Endothelial cell (in vitro differentiated cells): ENCODE measurements at regions not wholly inside any gene's neighbourhood (a gene's known extent, or its start where the extent isn't known, plus 50 kb on each side); places are given as distances from the start of the nearest gene placed in this dataset.

Experiments used
- DNase-seq: peaks from one replicate; pipeline ENCODE4 v3.0.0; 2021; ENCODE audit warnings: low spot score
- H3K27ac Mint-ChIP-seq: one replicate; pipeline ENCODE4 v1.8.0; 2021; ENCODE audit warnings: mixed read lengths, inconsistent platforms; ENCODE audit not compliant: unreplicated experiment
- H3K27me3 Mint-ChIP-seq: one replicate; pipeline ENCODE4 v1.8.0; 2021; ENCODE audit warnings: mild to moderate bottlenecking, moderate library complexity, mixed read lengths, inconsistent platforms; ENCODE audit not compliant: unreplicated experiment
- H3K36me3 Mint-ChIP-seq: one replicate; pipeline ENCODE4 v1.8.0; 2021; ENCODE audit warnings: mild to moderate bottlenecking, low read depth, mixed read lengths, inconsistent platforms; ENCODE audit not compliant: unreplicated experiment
- H3K4me1 Mint-ChIP-seq: one replicate; pipeline ENCODE4 v1.8.0; 2021; ENCODE audit warnings: mild to moderate bottlenecking, mixed read lengths, inconsistent platforms; ENCODE audit not compliant: unreplicated experiment
- H3K4me3 Mint-ChIP-seq: one replicate; pipeline ENCODE4 v1.8.0; 2021; ENCODE audit warnings: mild to moderate bottlenecking, mixed read lengths, inconsistent platforms; ENCODE audit not compliant: unreplicated experiment
- H3K9me3 Mint-ChIP-seq: one replicate; pipeline ENCODE4 v1.8.0; 2021; ENCODE audit warnings: mixed read lengths, inconsistent platforms; ENCODE audit not compliant: unreplicated experiment
- TF ChIP-seq, protein P1 (sequence below): fragments of 200-600 bp; sonication (generic); IDR thresholded peaks from one replicate; pipeline ENCODE4 v1.5.0; 2021; ENCODE audit warnings: antibody characterized with exemption; ENCODE audit not compliant: unreplicated experiment

- Mint-ChIP-seq H3K4me1 (no peaks in the 10 kb centered on the region), H3K4me3 (no peak overlapping the region), H3K9me3 (no peaks in the 10 kb centered on the region), H3K27ac (no peak overlapping the region), H3K27me3 (no peaks in the 10 kb centered on the region), H3K36me3 (no peaks in the 10 kb centered on the region)
- TF ChIP-seq, protein P1, sequence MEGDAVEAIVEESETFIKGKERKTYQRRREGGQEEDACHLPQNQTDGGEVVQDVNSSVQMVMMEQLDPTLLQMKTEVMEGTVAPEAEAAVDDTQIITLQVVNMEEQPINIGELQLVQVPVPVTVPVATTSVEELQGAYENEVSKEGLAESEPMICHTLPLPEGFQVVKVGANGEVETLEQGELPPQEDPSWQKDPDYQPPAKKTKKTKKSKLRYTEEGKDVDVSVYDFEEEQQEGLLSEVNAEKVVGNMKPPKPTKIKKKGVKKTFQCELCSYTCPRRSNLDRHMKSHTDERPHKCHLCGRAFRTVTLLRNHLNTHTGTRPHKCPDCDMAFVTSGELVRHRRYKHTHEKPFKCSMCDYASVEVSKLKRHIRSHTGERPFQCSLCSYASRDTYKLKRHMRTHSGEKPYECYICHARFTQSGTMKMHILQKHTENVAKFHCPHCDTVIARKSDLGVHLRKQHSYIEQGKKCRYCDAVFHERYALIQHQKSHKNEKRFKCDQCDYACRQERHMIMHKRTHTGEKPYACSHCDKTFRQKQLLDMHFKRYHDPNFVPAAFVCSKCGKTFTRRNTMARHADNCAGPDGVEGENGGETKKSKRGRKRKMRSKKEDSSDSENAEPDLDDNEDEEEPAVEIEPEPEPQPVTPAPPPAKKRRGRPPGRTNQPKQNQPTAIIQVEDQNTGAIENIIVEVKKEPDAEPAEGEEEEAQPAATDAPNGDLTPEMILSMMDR = no peak
- no peak for DNase-seq
Measured at GRCh38 chr4:12973522-12973921, 510.6 kb downstream of the RAB28 start.

- no peaks in the 10 kb centered on the region for H3K36me3 Mint-ChIP-seq
- DNase-seq = no peak
- no peak overlapping the region for H3K4me3 Mint-ChIP-seq
- no peaks in the 10 kb centered on the region for H3K4me1 Mint-ChIP-seq
- no peaks in the 10 kb centered on the region for H3K9me3 Mint-ChIP-seq
- no peaks in the 10 kb centered on the region for H3K27me3 Mint-ChIP-seq
- TF ChIP-seq, protein P1 = no peak
- no peak overlapping the region for H3K27ac Mint-ChIP-seq
Measured at GRCh38 chr4:12968345-12968744, 515.8 kb downstream of the RAB28 start.

DNA sequence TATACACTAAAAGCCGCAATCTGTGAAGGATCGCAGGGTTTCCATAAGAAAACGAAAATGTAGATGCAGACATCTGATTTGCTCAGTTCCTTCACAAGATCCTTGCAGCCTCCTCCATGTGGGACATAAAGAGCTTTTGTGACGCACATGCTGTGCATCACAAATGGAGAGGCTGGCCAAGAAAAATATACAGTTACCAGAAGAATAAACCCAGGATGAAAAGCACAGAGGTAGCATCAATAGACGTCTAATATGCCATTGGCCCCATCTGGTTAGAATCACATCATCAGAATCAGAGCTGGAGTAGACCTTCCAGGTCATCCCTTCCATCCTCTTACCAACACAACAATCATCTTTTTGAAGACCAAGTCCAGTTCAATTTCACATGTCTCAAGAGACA is 517.4 kb downstream of the RAB28 start:
- TF ChIP-seq, protein P1 = no peak
- no peaks in the 10 kb centered on the region for H3K9me3 Mint-ChIP-seq
- DNase-seq = no peak
- no peak overlapping the region for H3K4me3 Mint-ChIP-seq
- H3K27ac Mint-ChIP-seq = no peak overlapping the region
- no peaks in the 10 kb centered on the region for H3K27me3 Mint-ChIP-seq
- no peaks in the 10 kb centered on the region for H3K4me1 Mint-ChIP-seq
- H3K36me3 Mint-ChIP-seq = no peaks in the 10 kb centered on the region

DNA sequence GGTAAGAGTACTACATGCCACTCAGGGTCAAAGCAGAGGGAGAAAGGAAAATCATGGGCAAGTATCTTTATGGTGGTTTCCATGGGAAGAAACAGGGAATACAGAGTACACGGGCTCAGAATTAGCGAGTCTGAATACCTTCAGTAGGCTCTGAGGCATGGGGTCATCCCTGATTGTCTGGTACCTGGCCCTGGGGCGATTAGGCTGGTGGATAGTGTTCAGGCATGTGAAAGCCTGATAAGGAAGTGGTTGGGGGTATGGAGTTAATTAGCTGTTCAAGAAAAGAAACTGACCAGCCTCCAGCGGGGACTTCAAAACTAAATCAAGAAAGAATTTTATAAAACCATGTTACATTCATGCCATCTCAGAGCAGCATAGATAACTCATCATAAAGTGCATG is 518.8 kb downstream of the RAB28 start:
- no peaks in the 10 kb centered on the region for H3K9me3 Mint-ChIP-seq
- H3K4me1 Mint-ChIP-seq = no peaks in the 10 kb centered on the region
- no peaks in the 10 kb centered on the region for H3K36me3 Mint-ChIP-seq
- H3K27ac Mint-ChIP-seq = no peak overlapping the region
- H3K4me3 Mint-ChIP-seq = no peak overlapping the region
- H3K27me3 Mint-ChIP-seq = no peaks in the 10 kb centered on the region
- TF ChIP-seq, protein P1 = no peak
- DNase-seq = no peak

GRCh38 chr4:12963912-12964311 is 520.2 kb downstream of the RAB28 start:
- no peaks in the 10 kb centered on the region for H3K4me1 Mint-ChIP-seq
- H3K27ac Mint-ChIP-seq = no peak overlapping the region
- no peak overlapping the region for H3K4me3 Mint-ChIP-seq
- TF ChIP-seq, protein P1 = no peak
- H3K36me3 Mint-ChIP-seq = no peaks in the 10 kb centered on the region
- DNase-seq = no peak
- no peaks in the 10 kb centered on the region for H3K9me3 Mint-ChIP-seq
- no peaks in the 10 kb centered on the region for H3K27me3 Mint-ChIP-seq
